ENCODE measurements at regions not wholly inside any gene's neighbourhood (a gene's known extent, or its start where the extent isn't known, plus 50 kb on each side); places are given as distances from the start of the nearest gene placed in this dataset.

DNA sequence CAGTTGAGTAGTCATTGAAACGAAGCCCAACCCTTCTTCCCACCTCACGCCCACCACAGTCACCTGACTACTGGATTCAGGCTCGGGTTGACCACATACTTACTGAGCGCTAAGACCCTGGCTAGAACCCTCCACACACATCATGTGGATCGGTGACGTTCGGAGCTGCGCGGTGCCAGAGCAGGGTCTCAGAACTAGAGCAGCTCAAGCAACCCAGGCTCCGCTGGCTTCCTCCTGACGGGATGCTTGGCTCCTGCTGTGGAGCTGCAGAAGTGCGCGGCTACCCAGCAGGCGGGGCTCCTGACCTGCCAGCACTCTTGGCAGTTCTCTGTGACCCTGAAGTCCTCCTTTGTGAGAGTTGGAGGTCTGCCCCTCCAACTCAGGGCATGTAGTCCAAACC, 90.6 kb upstream of the MBOAT2 start:
- TF ChIP-seq, protein P1, sequence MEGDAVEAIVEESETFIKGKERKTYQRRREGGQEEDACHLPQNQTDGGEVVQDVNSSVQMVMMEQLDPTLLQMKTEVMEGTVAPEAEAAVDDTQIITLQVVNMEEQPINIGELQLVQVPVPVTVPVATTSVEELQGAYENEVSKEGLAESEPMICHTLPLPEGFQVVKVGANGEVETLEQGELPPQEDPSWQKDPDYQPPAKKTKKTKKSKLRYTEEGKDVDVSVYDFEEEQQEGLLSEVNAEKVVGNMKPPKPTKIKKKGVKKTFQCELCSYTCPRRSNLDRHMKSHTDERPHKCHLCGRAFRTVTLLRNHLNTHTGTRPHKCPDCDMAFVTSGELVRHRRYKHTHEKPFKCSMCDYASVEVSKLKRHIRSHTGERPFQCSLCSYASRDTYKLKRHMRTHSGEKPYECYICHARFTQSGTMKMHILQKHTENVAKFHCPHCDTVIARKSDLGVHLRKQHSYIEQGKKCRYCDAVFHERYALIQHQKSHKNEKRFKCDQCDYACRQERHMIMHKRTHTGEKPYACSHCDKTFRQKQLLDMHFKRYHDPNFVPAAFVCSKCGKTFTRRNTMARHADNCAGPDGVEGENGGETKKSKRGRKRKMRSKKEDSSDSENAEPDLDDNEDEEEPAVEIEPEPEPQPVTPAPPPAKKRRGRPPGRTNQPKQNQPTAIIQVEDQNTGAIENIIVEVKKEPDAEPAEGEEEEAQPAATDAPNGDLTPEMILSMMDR (IDR thresholded peaks at IDR 0.05; ENCODE audit: low read length): no peak
- TF ChIP-seq EZH2 (IDR thresholded peaks at IDR 0.05; ENCODE audit: borderline replicate concordance, low read length): no peak
